ENCODE measurements at regions not wholly inside any gene's neighbourhood (a gene's known extent, or its start where the extent isn't known, plus 50 kb on each side); places are given as distances from the start of the nearest gene placed in this dataset.

DNA sequence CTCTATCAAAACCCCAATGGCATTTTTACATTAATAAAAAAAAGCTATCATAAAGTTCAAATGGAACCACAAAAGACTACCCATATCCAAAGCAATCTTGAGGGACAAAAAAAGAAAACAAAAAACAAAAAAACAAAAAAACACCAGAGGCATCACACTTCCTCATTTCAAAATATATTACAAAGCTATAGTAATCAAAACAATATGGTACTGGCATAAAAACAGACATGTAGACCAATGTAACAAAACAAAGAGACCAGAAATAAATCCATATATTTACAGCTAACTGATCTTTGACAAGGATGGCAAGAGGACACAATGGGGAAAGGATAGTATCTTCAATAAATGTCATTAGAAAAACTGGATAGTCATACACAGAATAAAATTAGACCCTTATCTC is 245.1 kb upstream of the MSX2 start:
- TF ChIP-seq, protein P1, sequence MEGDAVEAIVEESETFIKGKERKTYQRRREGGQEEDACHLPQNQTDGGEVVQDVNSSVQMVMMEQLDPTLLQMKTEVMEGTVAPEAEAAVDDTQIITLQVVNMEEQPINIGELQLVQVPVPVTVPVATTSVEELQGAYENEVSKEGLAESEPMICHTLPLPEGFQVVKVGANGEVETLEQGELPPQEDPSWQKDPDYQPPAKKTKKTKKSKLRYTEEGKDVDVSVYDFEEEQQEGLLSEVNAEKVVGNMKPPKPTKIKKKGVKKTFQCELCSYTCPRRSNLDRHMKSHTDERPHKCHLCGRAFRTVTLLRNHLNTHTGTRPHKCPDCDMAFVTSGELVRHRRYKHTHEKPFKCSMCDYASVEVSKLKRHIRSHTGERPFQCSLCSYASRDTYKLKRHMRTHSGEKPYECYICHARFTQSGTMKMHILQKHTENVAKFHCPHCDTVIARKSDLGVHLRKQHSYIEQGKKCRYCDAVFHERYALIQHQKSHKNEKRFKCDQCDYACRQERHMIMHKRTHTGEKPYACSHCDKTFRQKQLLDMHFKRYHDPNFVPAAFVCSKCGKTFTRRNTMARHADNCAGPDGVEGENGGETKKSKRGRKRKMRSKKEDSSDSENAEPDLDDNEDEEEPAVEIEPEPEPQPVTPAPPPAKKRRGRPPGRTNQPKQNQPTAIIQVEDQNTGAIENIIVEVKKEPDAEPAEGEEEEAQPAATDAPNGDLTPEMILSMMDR (IDR thresholded peaks at IDR 0.05), result no peak
- TF ChIP-seq POLR2AphosphoS5 (IDR thresholded peaks at IDR 0.05; ENCODE audit: low read depth, low read length) (no peak), SIN3A (IDR thresholded peaks at IDR 0.05; ENCODE audit: borderline replicate concordance, insufficient read depth, low read depth, low read length) (no peak), TCF7L2 (IDR thresholded peaks at IDR 0.05; ENCODE audit: low read depth, low read length) (no peak)

All from Panc1 (cell line).